Stomach smooth muscle (tissue), 2 donors: ENCODE measurements at regions not wholly inside any gene's neighbourhood (a gene's known extent, or its start where the extent isn't known, plus 50 kb on each side); places are given as distances from the start of the nearest gene placed in this dataset.
A peak's percentile ranks its signal among the peaks of the same experiment; 100 is the strongest.

Experiments
- H3K27ac ChIP-seq: one replicate; pipeline ENCODE4 v1.7.0; 2013; ENCODE audit warnings: mild to moderate bottlenecking, low read length, inconsistent platforms
- H3K27me3 ChIP-seq, 2 donors: one replicate each; pipeline ENCODE4 v1.7.0; 2013; ENCODE audit warnings: low read length in 2 of 2; ENCODE audit not compliant: insufficient read depth in 2 of 2, control insufficient read depth in 1 of 2
- H3K36me3 ChIP-seq, 2 donors: one replicate each; pipeline ENCODE4 v1.7.0; 2013; ENCODE audit warnings: low read length in 2 of 2; ENCODE audit not compliant: control insufficient read depth in 2 of 2, insufficient read depth in 2 of 2
- H3K4me1 ChIP-seq: one replicate; pipeline ENCODE4 v1.7.0; 2013; ENCODE audit warnings: low read length; ENCODE audit not compliant: control insufficient read depth, insufficient read depth
- H3K4me3 ChIP-seq, 2 donors: one replicate each; pipeline ENCODE4 v1.7.0; 2013; ENCODE audit warnings: low read length in 2 of 2
- H3K9ac ChIP-seq, 2 donors: one replicate each; pipeline ENCODE4 v1.7.0; 2013; ENCODE audit warnings: low read length in 2 of 2, mild to moderate bottlenecking in 1 of 2
- H3K9me3 ChIP-seq, 2 donors: one replicate each; pipeline ENCODE4 v1.7.0; 2013; ENCODE audit warnings: low read length in 2 of 2; ENCODE audit not compliant: control insufficient read depth in 2 of 2
- donor health status: healthy.
- donor health status: Pancreatic carcinoma.

DNA sequence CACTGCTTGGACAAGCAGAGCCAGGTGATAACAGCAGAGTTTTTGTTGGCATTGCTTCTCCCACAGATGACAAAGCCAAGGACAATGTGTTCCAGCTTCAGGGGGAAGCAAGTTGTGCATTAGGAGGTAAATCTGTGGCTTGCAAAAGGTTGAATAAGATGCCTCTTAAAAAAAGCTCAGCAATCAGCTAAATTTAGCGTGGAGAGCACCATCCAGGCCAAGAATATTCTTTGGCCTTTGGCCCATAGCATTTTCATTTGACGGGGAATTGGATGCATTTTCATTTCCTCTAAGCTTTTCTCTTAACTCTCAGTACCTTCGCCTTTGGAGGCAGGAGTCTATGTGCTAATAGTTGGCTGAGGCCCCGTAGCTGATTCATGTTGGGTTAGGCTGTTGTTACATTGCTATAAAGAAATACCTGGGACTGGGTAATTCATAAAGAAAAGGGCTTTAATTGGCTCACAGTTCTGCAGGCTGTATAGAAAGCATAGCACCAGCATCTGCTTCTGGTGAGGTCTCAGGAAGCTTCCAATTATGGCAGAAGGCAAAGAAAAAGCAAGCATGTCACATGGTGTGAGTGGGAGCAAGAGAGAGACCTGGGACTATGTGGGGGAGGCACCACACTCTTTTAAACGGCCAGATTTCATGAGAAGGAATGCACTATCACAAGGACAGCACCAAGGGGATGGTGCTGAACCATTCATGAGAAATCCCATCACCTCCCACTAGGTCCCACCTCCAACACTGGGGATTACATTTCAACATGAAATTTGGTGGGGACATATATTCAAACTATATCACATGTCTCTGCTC, 350.1 kb upstream of the C11orf87 start:
- no peak overlapping the region for H3K4me3 ChIP-seq
- peaks cover 0 to 2% of the 10 kb centered on the region in 2 donors for H3K9me3 ChIP-seq
- H3K9ac ChIP-seq, result no peak overlapping the region
- peaks cover 3% of the 10 kb centered on the region for H3K4me1 ChIP-seq
- H3K27me3 ChIP-seq, result no peaks in the 10 kb centered on the region
- no peaks in the 10 kb centered on the region for H3K36me3 ChIP-seq
- no peak overlapping the region for H3K27ac ChIP-seq

DNA sequence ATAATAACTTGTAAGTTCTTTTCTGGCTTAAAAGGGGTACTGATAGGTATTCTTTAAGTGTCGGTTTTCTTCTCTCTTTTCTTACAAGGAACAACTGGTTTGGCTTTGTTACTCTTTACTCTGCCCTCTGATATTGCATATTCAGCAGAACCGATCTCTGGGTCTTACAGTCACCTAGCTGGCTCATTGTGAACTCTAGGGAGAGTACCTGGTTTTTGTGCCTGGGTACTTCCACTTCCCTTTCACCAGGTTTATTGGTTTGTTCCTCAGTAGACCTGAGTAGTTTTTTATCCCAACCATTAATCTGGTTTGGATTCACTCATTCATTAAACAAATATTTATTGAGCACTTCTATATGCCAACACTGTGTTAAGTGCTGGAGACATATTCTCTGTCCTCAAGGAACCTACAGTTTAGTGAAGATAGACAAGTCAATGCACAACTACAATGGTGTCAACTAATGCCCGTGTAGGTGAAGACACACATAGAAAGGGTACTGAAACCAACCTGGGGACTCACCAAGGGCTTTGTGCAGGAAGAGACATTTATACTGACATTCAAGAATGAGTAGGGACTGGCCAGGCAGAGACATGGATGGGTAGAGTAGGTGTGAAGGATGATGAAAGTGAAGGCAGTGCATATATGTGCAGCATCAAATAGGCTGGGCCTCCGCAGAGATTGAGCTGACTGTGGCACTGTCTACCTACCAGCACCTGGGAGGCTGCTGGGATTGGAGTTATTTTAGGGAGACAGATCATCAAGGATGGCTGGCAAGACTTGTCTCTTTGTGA, 348.8 kb upstream of the C11orf87 start:
- Histone ChIP-seq H3K27ac (no peak overlapping the region), H3K4me1 (peaks cover 3% of the 10 kb centered on the region), H3K4me3 (no peak overlapping the region), H3K9me3 (peaks cover 0 to 2% of the 10 kb centered on the region in 2 donors), H3K9ac (no peak overlapping the region), H3K27me3 (no peaks in the 10 kb centered on the region), H3K36me3 (no peaks in the 10 kb centered on the region)

GRCh38 chr11:109075976-109076375, 346.0 kb upstream of the C11orf87 start:
- Histone ChIP-seq H3K27me3 (no peaks in the 10 kb centered on the region), H3K27ac (no peak overlapping the region), H3K4me1 (peaks cover 3% of the 10 kb centered on the region), H3K9ac (no peak overlapping the region), H3K9me3 (peaks cover 0 to under 1% of the 10 kb centered on the region in 2 donors), H3K4me3 (no peak overlapping the region), H3K36me3 (no peaks in the 10 kb centered on the region)

DNA sequence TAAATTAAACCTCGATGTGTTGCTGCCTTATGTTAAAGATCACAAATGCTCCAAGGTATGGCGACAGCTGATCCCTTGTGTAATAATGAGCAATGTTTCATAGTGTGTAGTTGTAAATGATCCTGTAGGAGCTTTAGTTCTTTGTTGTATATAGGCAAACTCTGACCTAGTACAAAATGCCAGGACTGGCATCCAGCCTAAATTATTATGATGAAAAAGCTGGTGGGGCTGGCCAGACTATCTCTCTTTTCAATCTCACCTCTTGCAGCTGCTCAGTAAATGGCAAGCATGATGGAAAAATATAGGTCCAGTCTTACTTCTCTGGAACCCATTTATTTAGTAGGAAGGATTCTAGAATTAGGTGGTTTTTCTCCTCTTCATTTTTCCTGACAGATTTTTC, 345.1 kb upstream of the C11orf87 start:
- no peak overlapping the region for H3K9ac ChIP-seq
- H3K4me1 ChIP-seq, result no peaks in the 10 kb centered on the region
- H3K27ac ChIP-seq, result no peak overlapping the region
- no peaks in the 10 kb centered on the region for H3K36me3 ChIP-seq
- H3K9me3 ChIP-seq, result no peaks in the 10 kb centered on the region
- H3K4me3 ChIP-seq, result no peak overlapping the region
- no peaks in the 10 kb centered on the region for H3K27me3 ChIP-seq

GRCh38 chr11:109077291-109077920, 344.6 kb upstream of the C11orf87 start:
- Histone ChIP-seq H3K27ac (no peak overlapping the region), H3K4me3 (no peak overlapping the region), H3K4me1 (no peaks in the 10 kb centered on the region), H3K36me3 (no peaks in the 10 kb centered on the region), H3K9ac (no peak overlapping the region), H3K9me3 (no peaks in the 10 kb centered on the region), H3K27me3 (no peaks in the 10 kb centered on the region)

GRCh38 chr11:109085708-109086373, 336.1 kb upstream of the C11orf87 start:
- H3K4me1 ChIP-seq, result no peaks in the 10 kb centered on the region
- no peaks in the 10 kb centered on the region for H3K27me3 ChIP-seq
- H3K27ac ChIP-seq, result no peak overlapping the region
- H3K9me3 ChIP-seq, result peaks cover 0 to 4% of the 10 kb centered on the region in 2 donors
- H3K4me3 ChIP-seq, result peak overlapping the region in 1 of 2 donors; percentile 17
- no peak overlapping the region for H3K9ac ChIP-seq
- H3K36me3 ChIP-seq, result no peaks in the 10 kb centered on the region

DNA sequence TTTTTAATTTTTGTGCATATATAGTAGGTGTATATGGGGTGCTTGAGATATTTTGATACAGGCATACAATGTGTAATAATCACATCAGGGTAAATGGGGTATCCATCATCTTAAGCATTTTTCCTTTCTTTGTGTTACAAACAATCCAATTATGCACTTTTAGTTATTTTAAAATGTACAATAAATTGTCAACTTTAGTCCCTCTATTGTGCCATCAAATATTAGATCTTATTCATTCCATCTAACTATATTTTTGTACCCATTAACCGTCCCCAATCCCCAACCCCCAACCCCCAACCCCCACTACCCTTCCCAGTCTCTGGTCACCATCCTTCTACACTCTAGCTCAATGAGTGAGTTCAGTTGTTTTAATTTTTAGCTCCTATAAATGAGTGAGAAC, 335.1 kb upstream of the C11orf87 start:
- Histone ChIP-seq H3K27ac (no peak overlapping the region), H3K4me3 (no peak overlapping the region)

DNA sequence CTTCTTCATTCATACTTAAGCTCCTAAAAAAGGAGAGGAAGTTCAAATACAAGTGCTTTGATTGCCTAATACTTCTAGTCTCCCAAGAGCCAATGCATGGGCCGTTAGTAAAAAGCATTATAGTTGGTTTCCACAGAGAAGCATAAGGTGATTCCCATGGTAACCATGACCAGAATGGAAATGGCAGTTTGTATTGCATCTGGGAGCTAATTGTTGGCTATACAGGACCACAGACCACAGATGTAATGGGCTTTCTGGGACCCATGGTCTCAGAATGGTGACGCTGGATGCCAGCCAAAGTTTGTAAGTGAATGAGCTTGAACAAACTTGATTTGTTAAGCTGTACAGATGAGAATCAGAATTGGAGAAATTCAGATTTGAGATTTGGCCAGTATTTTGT, 333.9 kb upstream of the C11orf87 start:
- H3K27ac ChIP-seq, result no peak overlapping the region
- H3K9ac ChIP-seq, result no peak overlapping the region
- no peak overlapping the region for H3K4me3 ChIP-seq
- no peaks in the 10 kb centered on the region for H3K36me3 ChIP-seq
- H3K27me3 ChIP-seq, result no peaks in the 10 kb centered on the region
- H3K4me1 ChIP-seq, result no peaks in the 10 kb centered on the region
- peaks cover 0 to 4% of the 10 kb centered on the region in 2 donors for H3K9me3 ChIP-seq

More for the DNA sequence above, 335.1 kb upstream of the C11orf87 start:
- Histone ChIP-seq H3K9ac (no peak overlapping the region), H3K36me3 (no peaks in the 10 kb centered on the region), H3K9me3 (peaks cover 0 to 4% of the 10 kb centered on the region in 2 donors), H3K27me3 (no peaks in the 10 kb centered on the region), H3K4me1 (no peaks in the 10 kb centered on the region)

DNA sequence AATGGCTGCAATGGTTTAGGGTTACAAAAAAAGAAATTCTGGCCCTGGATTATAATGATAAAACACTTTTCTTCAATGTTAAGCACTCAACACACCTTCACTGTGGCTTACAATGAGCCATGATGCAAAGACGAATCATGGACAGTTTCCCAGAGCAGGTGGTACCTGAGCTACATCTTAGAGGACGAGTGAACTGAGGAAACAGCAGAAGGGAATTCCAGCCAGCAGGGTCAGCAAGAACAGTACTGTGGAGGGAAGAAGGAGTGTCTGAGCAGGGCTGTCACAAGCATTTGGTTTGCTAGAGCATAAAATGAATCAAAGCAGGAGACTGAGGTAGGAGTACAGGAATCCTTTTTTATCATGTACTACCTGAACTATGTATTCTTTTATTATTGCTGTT, 332.8 kb upstream of the C11orf87 start:
- H3K27me3 ChIP-seq, result no peaks in the 10 kb centered on the region
- no peak overlapping the region for H3K27ac ChIP-seq
- H3K9me3 ChIP-seq, result peaks cover 0 to 4% of the 10 kb centered on the region in 2 donors
- H3K9ac ChIP-seq, result no peak overlapping the region
- no peaks in the 10 kb centered on the region for H3K36me3 ChIP-seq
- H3K4me3 ChIP-seq, result no peak overlapping the region
- H3K4me1 ChIP-seq, result no peaks in the 10 kb centered on the region

GRCh38 chr11:109093354-109093753, 328.6 kb upstream of the C11orf87 start:
- H3K4me3 ChIP-seq, result no peak overlapping the region
- H3K36me3 ChIP-seq, result no peaks in the 10 kb centered on the region
- H3K9ac ChIP-seq, result no peak overlapping the region
- no peaks in the 10 kb centered on the region for H3K4me1 ChIP-seq
- H3K27ac ChIP-seq, result no peak overlapping the region
- no peaks in the 10 kb centered on the region for H3K27me3 ChIP-seq
- peaks cover 0 to 2% of the 10 kb centered on the region in 2 donors for H3K9me3 ChIP-seq
